Peyer's patch (tissue), 4 donors: ENCODE measurements at regions not wholly inside any gene's neighbourhood (a gene's known extent, or its start where the extent isn't known, plus 50 kb on each side); places are given as distances from the start of the nearest gene placed in this dataset.

Experiments used
- CTCF ChIP-seq, 6 experiments: fragments of 450-650 bp in 4 of 6; fragments of 200-600 bp in 2 of 6; sonication (generic) in 1 of 6; IDR thresholded peaks; one replicate each; pipeline ENCODE4 v1.5.1; 2017 to 2019; ENCODE audit warnings: antibody characterized with exemption in 6 of 6, mild to moderate bottlenecking in 3 of 6, moderate library complexity in 1 of 6
- POLR2A ChIP-seq, 2 donors: fragments of 450-650 bp; IDR thresholded peaks; one replicate each; pipeline ENCODE4 v1.5.1; 2017; ENCODE audit warnings: antibody characterized with exemption in 2 of 2, mild to moderate bottlenecking in 2 of 2, moderate library complexity in 2 of 2

DNA sequence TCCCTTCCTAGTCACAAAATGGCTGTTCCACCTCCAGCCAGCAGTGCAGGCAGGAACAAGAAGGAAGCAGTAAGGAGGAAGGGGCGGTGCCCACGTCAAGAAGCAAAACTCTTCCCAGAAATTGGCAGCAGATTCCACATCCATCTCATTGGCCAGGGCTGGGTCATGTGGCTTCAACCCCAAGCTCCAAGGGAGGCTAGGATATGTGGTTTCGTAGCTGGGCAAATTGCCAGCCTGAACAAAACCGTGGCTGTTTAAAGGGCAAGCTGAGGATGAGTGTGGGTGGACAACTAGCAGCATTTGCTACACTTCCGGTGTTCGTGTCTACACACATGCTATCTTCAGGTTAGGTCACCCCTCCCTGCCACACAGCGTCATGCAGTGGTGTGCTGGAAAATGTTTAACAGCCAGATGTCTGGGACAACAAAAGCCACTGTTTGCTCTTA is 92.1 kb upstream of the MAP1B start:
- TF ChIP-seq CTCF (IDR thresholded peaks at IDR 0.05) (no peak), POLR2A (IDR thresholded peaks at IDR 0.05) (no peak)
